SKM-1 treated with dmso at 0.1 percent for 144 hours (cell line): ENCODE measurements at regions not wholly inside any gene's neighbourhood (a gene's known extent, or its start where the extent isn't known, plus 50 kb on each side); places are given as distances from the start of the nearest gene placed in this dataset.

Source experiments
- DNase-seq: peaks from one replicate; lab custom pipeline; 2025; ENCODE audit not compliant: unreplicated experiment; lab: John Stamatoyannopoulos, UW

DNA sequence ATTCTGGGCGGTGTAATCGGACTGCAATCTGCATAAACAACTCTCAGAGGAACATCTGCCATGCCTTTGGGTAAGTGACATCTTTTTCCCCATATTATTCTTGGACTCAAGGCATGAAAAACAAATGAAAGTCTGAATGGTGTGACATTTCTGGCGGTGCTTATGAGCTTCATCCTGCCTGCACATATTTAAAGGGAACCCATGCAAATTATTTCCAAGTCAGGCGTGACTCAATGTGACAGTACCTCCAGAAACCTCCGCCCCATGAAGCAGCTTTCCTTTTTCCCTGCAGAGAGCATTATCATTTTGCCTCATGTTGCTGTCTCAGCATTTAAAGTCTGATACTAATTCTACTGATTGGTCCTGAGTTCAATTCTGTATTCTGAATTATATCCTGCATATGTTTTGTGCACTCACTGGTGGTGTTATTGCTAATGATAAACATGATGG lies 585.4 kb downstream of the SNAPC1 start:
- DNase-seq: no peak

DNA sequence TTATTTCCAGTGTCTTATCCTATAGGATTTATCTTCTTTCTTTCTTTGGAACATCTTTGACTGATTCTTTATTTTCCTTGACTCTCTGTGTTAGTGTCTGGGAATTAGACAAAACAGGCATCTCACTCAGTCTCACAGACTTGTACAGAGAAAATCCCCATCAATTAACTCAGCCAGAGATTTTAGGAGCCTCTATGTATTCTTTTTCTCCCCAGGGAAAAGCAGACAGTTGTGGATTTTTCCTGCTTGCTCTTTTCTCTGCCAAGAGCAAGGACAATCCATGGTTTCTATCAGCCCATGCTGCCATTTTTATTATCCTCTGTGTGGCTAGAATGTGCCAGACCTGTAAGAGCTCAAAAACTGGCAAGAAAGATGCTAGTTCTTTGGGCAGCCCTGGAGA lies 595.1 kb downstream of the SNAPC1 start:
- no peak for DNase-seq

DNA sequence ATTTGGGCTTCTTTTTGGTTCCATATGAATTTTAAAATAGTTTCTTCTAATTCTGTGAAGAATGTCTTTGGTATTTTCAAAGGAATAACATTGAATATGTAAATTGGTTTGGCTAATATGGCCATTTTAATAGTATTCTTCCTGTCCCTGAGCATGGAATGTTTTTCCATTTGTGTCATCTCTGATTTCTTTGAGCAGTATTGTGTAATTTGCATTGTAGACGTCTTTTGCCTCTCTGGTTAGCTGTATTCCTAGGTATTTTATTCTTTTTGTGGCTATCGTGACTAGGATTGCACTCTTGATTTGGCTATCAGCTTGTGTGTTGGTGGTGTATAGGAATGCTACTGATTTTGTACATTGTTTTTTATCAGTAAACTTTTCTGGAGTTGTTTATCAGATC lies 601.9 kb downstream of the SNAPC1 start:
- no peak for DNase-seq

DNA sequence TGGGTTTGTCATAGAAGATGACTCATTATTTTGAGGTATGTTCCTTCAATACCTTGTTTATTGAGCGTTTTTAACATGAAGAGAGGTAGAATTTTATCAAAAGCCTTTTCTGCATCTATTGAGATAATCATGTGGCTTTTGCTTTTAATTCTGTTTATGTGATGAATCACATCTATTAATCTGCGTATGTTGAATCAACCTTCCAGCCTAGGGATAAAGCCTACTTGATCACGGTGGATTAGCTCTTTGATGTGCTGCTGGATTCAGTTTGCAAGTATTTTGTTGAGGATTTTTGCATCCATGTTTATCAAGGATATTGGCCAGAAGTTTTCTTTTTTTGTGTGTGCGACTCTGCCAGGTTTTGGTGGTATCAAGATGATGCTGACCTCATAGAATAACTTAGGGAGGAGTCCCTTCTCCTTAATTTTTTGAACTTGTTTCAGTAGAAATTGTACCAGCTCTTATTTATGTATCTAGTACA lies 602.6 kb downstream of the SNAPC1 start:
- DNase-seq: no peak

DNA sequence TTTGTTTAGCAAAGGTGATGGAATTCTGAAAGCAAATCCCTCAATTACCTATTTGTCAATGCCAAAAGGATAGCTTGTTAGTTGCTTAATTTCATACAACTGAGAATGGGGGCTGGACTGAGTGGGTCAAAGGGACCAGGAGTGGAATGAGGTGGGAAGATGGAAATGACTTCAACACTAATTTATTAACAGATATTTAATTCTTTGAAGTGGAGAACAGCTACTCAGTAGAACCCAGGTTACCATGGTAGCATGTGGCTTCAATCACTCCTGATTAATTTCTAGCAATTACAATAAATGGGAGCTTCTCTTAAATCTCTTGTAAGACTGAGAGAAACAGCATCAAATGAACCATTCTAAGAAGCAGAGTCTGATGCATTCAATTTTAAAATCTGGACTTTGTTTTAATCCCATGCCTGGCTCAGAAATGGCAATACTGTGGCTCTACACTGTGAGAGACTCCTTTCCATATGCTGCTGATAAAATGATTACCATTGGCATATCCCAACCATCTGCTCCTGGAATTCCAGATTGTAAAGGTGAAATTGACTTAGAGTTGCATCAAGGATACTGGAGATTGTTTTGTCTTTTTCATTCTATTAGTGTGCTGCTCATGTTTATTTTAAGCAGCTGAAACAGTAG lies 607.8 kb downstream of the SNAPC1 start:
- DNase-seq: no peak

DNA sequence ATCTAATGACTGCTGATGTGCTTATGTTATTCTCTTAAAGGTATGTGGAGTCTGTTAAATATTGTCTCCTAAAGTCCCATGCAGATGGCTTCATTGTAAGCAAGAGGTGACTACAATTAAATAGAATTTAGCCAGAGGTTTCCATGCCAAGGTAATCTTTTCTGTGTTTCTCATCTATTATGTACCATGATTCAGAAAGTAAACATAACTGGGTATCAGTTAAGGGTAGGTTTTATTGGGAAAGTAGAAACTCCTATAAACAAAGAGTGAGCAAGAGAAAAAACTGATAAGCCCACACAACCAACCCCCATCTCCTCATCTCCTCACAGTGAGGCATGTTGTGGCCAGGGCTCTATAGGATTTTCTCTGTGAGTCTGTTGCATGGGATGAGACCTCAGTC lies 611.7 kb downstream of the SNAPC1 start:
- DNase-seq: no peak

DNA sequence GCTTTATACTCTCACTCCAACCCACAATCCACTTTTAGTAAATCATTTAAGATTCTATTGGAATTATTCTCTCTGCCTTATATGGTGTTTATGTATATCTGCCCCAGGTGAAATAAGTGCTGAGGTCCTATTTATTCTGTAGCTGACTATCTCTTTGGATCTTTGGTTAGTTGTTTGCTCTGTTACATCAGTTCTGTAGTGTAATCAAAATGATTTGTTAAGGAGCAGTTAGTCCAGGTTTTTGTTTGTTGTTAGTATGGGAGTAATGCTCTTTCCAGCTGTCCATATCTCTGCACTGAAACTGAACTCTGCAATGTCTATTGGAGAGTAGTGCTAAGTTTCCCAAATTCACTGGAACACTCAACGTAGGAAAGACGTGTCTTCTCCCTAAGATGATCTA lies 615.8 kb downstream of the SNAPC1 start:
- no peak for DNase-seq

DNA sequence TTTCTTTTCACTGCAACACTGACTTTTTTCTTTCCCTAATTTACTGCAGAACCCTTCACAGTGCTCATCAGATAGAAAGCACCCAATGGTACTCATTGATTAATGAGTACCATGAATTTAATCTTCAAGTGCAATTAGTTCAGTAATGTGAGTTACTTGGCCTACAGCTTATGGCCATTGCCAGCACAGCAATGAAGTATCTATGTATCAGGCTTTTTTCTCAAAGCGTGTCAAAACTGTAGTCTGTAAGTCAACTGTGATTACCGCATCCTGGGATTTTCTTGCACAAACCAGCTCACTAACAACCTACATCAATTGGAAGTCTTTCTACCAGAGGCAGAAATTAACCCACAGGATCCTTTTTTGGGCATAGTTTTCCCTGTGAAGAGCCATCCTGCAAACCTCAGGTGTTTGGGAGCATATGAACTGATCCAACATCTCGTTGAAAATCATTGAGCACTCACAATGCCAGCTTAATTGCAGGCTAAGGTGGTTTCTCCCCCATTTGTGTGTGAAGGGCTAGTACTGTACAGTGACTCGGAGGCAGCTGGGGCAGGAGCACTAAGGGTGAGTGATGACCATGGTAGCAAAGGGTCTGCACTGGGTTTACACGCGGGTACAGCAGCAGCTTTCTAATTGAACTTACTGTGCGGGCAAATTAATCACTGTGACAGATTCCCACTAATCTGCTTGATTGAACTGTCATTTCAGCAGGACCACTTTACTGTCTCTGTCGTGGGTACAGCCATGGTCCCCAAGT lies 619.3 kb downstream of the SNAPC1 start:
- DNase-seq: no peak

DNA sequence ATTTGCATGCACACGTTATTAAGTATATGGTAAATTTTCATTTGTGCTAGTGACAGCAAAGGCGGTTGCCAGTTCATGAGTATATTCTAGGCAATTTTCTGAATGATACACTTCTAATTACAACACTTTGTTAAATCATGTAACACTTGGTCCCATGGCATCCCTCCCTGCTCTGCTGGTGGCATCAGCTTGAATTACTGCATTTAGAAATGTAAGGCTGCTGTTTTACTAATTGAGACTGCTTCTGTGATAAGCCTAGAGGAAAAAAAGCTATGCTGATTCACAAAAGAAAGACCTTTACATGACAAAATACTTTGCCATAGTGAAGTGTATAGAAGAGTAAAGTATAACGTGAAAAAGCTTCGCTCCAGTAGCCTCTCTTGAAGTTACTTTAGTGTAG lies 636.1 kb downstream of the KCNH5 start:
- no peak for DNase-seq

DNA sequence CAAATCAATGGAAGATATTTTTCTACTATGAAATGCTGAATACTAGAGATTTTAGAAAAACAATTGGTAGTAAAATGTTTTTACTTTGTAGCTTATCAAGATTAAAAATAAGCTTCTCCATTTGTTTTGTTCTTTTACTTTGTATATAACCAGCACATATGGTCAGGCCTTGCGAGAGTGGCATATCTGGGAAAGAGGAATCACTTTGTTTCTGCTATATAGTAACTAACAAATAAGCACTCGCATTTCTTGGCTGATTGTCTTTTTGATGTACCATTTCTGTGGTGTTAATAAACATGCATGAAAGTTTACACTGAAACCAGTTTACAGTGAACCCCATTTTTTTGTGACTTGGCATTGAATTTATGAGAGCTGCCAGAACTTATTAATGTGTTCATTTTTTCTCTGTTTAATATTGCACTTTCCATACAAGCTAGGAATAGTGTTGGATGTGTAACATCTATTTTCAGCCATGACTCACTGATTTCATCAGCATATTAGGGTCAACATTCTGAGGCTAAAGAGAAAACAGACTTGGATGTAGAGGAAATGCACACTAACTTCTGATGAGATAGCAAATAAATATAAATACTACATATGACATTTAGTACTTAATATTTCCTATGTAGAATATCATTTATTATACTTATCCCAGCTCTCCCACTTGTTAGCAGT lies 635.5 kb downstream of the KCNH5 start:
- DNase-seq: no peak

DNA sequence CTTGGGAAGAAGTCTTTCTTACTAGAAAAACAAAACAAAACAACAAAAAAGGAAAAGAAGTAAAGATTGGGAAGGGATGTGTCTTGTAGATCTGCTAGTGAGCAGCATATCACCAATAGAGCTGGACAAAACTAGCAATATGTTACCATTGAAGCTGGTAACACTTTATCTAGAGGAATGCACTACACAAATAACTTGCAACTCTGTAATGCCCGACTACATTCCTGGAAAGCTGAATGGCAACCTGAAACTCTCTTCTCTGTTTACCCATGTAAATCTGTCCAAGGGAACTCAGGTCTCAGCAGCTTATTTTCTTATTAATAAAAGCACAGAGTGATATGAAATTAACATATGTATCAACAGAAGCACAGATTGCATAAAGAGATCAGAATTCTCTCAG lies 624.4 kb downstream of the KCNH5 start:
- DNase-seq: no peak

DNA sequence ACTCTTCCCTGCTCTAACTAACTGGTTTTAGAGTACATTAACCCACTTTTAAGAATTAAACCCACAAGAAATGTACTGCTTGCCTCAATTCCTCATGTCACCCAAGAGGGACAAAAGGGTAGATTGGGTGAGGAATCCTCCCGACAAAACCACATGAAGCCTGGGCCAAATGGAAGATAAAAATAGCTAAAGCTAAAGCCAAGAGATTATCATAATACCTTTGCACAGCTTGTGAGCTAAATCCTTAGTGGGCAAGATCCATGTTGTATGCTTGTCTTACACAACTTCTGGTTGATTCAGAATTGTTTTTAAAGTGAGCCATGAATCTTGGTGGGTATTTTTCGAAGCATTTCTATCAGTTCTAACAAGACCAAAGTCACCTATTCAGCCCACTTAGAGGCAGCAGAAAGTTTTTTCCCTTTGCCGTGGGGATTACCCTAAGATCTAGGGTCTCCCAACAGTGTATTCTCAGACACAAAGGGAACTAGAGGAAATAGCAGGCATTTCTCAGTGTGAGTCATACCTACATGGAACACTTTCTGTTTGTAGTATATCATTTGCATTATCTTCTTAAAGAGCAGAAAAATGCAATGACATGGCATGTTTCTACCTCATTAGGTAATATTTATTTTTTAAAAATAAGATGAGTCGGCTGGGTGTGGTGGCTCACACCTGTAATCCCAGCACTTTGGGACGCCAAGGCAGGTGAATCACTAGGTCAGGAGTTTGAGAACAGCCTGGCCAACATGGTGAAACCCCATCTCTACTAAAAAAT lies 616.6 kb downstream of the KCNH5 start:
- DNase-seq: no peak

DNA sequence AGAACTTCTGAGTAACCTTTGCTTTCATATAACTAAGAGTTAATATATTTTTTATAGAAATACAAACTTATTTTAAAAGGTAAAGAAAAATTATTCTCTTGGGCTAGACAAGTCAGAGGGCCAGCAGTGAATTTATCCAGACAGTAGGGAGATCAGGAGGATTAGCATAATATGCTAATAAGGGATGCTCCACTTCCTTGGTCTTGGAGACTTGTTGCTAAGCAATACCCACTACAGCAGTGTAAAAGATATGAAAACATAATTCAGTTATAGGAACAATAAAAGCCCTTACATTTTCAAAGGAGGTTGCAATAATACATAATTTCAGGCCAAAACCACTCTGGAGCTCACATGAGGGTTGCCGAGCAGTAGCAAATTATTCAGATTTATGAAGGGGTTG lies 615.6 kb downstream of the KCNH5 start:
- DNase-seq: no peak

DNA sequence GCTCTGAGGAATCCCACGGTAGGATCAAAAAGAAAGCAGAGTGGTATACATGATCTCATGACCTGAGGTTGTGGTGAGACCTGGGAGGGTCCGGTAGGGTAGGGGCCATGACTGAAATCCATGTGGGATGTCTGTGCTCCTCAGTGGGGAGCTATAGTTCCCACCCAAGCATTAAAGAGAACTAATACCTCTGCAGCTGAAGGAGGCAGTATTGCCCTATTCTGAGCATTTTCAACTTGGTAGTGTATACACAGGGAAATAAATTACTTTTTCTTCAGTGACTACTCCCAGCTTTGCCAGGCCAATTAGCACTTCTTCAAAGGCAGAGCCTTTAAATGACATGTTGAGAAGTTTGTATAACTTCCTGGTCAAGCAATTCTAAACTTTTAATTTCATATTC lies 613.8 kb downstream of the KCNH5 start:
- no peak for DNase-seq

DNA sequence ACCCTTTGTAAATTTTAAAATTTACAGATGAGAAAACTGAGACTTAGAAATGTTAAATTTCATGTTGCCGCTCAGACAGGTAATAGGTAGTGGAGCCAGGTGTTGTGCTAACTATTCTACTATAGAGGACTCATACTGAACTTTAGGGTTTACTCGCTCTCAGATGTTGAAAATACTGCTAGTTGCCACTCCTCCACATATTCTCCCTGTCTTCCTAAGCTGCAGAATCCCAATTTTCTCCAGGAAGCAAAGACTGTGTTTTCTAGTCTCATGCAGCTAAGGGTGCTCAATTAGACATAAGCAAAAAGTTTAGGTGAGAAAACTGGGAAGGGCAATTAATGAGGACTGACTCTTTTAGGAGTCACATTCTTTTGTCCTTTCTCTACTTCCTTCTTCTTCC lies 612.3 kb downstream of the KCNH5 start:
- DNase-seq: no peak

DNA sequence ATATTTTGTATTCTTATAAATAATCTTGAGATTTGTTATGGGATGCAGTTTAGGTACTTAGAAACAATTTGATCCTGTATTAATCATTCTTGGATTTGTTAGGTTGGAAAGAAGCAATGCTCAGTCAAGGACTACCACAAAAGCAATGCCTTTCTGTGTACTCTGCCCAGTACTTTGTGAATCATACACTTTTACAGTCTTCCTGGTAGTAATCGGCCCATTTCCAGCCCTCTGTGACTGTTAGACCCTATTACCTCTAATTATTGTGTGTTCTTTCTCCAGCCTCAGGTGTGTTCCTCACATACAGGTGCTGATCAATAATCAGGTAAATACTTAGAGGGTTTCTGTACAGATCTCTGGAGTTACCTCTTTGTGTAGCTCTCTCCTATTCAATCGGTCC lies 609.0 kb downstream of the KCNH5 start:
- no peak for DNase-seq

DNA sequence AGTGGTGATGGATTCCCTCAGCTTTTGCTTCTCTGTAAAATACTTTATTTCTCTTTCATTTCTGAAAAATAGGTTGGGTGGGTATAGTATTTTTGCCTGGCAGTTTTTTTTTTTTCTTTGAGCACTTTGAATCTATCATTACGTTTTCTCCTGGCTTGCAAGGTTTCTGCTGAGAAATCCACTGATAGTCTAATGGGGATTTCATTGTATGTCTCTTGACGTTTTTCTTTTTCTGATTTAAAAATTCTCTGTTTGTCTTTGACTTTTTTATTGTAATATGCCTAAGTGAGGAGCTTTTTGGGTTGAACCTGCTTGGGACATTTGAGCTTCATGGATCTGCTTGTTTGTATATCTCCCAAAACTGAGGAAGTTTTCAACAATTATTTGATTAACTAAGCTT lies 606.0 kb downstream of the KCNH5 start:
- no peak for DNase-seq

DNA sequence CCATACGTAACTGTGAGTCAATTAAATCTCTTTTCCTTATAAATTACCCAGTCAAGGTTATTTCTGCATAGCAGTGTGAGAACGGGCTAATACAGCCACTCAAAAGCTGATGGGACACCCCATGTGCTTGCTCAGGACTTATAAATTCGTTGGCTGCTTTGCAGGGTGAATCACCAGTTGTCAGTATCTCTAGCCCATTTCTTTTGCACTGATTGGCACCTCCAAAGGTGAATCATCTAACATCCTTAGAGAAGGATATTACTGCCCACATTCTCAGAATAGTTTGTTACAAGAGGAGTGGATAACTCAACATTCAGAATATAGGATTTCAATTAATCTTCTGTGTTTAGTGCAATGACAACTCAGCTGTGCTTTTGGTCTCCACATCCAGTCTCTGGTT lies 601.5 kb downstream of the KCNH5 start:
- DNase-seq: no peak

DNA sequence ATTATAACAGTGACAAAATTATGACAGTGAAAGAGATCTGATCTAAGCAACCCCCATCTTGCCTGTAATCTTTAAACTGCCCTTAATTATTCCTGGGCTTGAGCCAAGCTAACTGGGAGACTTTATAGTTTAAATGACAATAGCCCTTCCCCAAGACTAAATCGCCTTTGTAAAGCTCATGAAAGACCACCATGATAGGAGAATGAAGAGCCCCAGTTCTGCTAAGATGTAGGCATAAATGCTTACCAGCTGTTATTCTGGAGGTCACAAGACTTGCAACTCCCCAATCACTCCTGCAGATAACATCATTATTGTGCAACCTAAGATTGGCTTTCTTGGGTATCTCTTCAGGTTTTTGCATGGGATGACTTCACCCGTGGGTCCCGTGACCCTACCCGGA lies 599.7 kb downstream of the KCNH5 start:
- no peak for DNase-seq

DNA sequence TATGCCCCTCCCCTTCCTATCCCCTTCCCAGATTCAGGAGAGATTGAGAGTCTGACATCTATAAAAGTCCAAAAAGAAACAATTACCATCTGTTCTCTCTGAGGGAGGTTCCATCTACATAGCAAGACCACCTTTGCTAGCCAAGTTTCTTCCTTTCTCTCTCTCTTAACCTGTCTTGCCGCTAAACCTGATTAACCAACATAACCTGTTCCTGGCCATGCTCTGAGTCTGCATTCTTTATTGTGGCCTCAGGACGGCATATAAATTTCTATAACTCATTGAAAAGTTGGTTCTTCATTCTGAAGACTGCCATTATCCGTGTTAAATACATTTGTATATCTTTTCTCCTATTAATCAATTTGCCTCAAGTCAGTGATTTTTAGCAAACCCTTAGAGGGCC lies 594.0 kb downstream of the KCNH5 start:
- DNase-seq: no peak

DNA sequence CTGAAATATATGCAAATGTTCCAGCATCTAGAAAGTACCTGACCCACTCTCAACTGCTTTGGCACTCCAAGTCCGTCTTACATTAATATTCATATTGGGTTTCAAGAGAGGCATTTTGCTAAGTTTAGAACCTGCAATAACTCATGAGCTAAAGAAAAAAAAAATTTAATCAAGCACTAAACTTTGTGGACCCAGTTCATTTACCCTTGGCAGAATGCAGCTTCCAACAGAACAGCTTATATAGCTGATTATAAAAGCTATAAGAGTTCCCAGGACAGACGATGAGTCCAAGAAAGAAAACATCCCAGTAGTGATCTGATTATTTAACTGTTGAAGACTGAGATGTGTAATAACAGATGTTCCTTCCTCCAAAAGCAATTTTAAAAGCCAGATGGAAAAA lies 592.0 kb downstream of the KCNH5 start:
- no peak for DNase-seq
